GM18517 (cell line): ENCODE measurements at regions not wholly inside any gene's neighbourhood (a gene's known extent, or its start where the extent isn't known, plus 50 kb on each side); places are given as distances from the start of the nearest gene placed in this dataset.

Experiments
- ATAC-seq: cut with Tn5 transposase; IDR thresholded peaks from one replicate; pipeline ENCODE4 v1.9.1; 2021; ENCODE audit warnings: mild to moderate bottlenecking, moderate library complexity; ENCODE audit not compliant: unreplicated experiment

DNA sequence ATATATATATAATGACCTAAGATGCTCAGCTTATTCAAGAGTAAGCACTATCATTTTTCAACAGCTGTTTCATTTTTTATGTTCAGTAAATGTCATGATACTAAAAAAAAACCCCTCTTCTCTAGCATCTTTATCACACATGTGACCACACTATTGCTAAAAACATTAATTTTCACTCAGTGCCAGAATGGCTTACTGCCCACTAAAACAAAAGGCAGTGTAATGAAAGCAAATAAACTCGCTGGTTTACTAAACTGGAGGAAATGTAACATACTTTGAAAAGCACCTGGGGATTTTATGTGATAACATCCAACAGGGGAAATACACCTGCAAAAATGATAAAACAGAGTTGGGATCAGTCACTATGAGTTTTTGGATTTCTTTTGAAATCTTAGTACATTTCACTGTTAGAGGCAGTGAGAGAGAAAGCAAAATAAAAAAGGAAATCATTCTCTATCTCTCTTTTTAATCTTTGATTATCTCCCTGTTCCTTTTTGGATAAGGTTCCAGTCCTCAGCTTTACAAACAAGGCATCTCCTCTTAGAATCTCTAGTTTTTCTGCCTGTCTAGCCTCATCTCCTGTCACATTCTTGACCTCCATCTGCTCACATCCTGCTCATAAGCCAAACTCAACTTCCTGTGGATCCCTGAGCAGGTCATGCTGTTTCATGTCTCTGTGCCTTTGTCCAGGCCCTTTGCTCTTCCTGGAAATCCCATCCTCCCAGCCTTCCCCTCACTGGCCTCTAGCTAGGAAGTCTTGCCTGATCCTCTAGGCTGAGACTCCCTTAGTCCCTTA, 338.0 kb downstream of the MAN2A1 start:
- ATAC-seq, result no peak

- no peak for ATAC-seq
Observed at GRCh38 chr5:110031402-110032140, 341.8 kb downstream of the MAN2A1 start.

DNA sequence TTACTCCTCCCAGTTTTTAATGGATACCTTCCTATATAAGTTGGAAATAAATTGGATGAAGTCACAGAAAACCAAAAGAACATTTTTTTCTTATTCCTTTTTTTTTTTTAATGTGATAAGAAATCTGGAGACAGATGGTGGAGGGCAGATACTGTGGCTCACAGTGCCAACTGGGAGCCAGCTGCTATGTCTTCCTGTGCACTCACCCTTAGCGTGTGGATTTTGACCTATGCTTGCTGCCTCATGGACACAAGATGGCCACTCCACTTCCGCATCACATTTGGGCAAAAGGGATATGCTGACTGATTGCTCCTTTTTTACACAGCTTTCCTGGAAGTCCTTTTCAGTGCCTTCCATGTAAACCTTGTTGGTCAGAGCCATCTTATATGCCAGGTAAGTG, 342.6 kb downstream of the MAN2A1 start:
- no peak for ATAC-seq

DNA sequence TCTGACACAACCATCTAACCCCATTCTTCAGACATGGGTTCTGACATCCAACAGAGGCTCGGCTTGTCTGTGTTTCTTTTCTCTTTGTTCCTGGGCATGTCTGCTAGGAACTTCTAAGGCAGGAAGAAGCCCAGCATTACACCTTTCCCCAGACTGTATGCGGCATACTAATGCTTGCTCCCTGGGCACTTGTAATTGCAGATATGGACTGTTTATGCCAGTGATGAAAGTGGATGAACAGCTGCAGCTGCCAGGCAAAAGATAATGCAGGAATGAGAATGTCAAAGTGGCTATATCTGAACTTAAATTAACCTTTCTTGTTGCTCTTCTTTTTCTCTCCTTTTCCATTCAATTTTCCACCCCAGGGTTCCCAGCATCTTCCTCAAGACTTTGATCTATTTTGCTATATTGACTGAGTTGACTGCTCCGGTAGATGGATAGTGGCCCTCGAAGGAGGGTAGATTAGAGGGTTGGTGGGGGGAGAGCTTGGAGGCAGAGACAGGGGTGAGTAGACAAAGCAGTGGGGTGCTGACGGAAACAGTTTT, 344.4 kb downstream of the MAN2A1 start:
- no peak for ATAC-seq

DNA sequence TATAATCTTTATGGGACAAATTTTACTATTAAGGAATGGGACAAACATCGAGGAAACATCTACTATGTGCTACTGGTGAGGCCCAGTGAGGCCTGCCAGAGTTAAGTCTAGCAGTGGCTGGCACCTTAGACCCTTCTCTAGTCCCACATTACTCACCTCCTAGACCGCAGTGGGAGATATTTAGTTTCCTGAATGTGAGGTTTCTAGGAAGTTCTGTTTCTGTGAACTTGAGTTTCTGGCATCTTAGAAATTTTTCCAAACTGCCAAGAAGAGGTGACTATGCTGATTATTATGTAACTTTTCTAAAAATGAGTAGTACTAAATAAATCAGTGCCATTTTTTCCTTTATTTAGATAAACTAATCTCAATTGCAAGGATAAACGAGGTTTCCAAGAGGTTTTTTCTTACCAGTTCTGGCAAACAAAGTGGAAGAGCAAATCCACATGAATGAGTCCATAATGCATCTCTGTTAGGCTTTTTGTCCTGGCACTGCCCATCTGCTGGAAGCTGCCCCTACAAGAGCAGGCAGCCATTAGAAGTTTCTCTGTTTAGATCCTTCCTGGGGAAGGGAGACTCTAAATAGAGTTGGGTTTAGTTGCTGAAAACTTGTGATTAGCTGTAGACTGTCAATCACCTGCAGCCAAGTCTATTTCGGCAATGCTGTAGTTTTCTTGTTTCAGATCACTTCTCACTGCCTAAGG, 348.7 kb downstream of the MAN2A1 start:
- no peak for ATAC-seq

- no peak for ATAC-seq
Observed at GRCh38 chr5:110040178-110040577, 350.5 kb downstream of the MAN2A1 start.

- no peak for ATAC-seq
Observed at GRCh38 chr5:110043025-110043424, 353.3 kb downstream of the MAN2A1 start.

GRCh38 chr5:110045158-110045557, 355.4 kb downstream of the MAN2A1 start:
- no peak for ATAC-seq

GRCh38 chr5:110048491-110048890, 358.8 kb downstream of the MAN2A1 start:
- ATAC-seq, result no peak

- no peak for ATAC-seq
Observed at GRCh38 chr5:110049816-110050215, 360.1 kb downstream of the MAN2A1 start.

- ATAC-seq, result no peak
Observed at GRCh38 chr5:110050640-110051345, 361.1 kb downstream of the MAN2A1 start.

GRCh38 chr5:110053205-110053604, 363.5 kb downstream of the MAN2A1 start:
- ATAC-seq, result no peak

- ATAC-seq, result no peak
Observed at GRCh38 chr5:110053824-110054223, 364.1 kb downstream of the MAN2A1 start.

DNA sequence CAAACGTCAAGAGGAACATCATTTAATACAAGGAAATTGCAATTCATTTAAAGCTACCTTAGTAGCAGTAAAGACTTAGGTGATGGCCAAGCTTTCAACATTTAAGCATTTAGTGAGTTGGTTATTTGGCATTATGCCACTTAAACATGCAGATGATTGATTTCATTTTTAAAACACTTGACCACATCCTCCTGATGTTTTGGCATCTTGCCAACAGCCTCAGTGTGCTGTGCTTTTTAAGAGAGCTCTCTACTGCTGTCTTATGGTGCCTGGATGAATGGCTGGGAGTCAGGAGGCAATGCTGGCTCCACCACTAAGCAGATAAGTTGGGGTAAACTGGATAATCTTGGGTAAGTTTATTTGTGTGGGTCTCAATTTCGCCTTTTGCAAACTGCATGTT, 364.5 kb downstream of the MAN2A1 start:
- peak; percentile 64 for ATAC-seq

DNA sequence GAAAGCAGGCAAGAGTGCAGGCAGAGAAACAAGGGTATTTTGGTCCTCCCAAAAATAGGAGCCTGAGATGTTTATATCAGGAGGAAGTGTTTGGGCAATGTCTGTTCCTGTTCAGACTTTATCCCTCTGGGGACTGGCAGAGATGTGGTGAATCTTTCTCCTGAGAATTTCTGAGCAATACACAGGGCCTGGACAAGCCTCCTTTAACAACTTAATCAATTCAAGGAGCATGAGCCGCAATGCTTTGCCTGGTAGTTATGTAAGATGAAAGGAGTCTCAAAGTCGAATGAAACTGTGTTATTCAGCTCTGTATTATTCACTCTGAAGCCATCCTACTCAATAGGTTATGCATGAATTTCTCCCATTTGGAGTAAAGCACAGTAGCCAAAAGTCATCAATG, 365.6 kb downstream of the MAN2A1 start:
- no peak for ATAC-seq

DNA sequence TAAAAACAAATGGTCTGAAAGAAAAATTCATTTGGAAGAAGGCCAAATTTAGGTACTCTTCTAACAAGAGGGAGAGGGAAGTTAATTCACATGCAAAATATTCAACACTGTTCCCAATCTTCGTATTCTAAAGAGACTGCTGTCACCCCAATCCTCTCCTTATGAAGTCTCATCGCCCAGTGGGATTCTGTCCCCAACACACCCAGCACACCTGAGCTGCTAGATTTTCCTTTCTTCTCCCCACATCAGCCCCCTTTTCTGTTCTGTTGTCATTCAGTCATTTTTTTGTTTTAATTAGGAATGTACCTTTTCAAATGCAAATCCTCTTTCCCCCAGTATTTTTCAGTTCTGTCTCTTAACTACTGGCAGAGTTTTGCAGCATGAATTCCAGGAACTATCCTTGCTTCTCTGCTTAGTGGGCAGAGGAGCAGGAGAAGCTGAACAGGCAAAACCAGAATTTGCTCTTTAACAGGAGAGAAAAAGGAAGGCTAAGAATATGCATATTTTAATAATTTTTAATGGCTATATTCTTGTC, 366.9 kb downstream of the MAN2A1 start:
- ATAC-seq, result no peak

- ATAC-seq, result no peak
Observed at GRCh38 chr5:110058175-110058574, 368.4 kb downstream of the MAN2A1 start.

- no peak for ATAC-seq
Observed at GRCh38 chr5:110062246-110062645, 372.5 kb downstream of the MAN2A1 start.

GRCh38 chr5:110063640-110064602, 374.2 kb downstream of the MAN2A1 start:
- no peak for ATAC-seq
